Limb (tissue), 2 donors: ENCODE measurements at regions not wholly inside any gene's neighbourhood (a gene's known extent, or its start where the extent isn't known, plus 50 kb on each side); places are given as distances from the start of the nearest gene placed in this dataset.

Source experiments
- DNase-seq, 2 donors: peaks; one replicate each; pipeline ENCODE4 v3.0.0-alpha.2; 2016; ENCODE audit errors: extremely low spot score in 2 of 2

- DNase-seq, result no peak
Measured at GRCh38 chr17:69947027-69947759, 127.8 kb upstream of the KCNJ16 start.

- DNase-seq, result no peak
Measured at GRCh38 chr17:69948406-69948805, 126.6 kb upstream of the KCNJ16 start.

GRCh38 chr17:69949496-69949895, 125.5 kb upstream of the KCNJ16 start:
- DNase-seq, result peak in 1 of 2 donors; percentile 9

- peak in 1 of 2 donors; percentile 69 for DNase-seq
Measured at GRCh38 chr17:69949973-69950695, 124.9 kb upstream of the KCNJ16 start.

GRCh38 chr17:69950701-69951418, 124.2 kb upstream of the KCNJ16 start:
- no peak for DNase-seq

- no peak for DNase-seq
Measured at GRCh38 chr17:69954241-69954925, 120.6 kb upstream of the KCNJ16 start.

GRCh38 chr17:69958063-69958462, 117.0 kb upstream of the KCNJ16 start:
- DNase-seq, result no peak

GRCh38 chr17:69959283-69959682, 115.7 kb upstream of the KCNJ16 start:
- DNase-seq, result no peak

- no peak for DNase-seq
Measured at GRCh38 chr17:69960755-69961154, 114.3 kb upstream of the KCNJ16 start.

- peak; percentile 51 to 82 for DNase-seq
Measured at GRCh38 chr17:69961501-69962145, 113.4 kb upstream of the KCNJ16 start.

GRCh38 chr17:69962436-69962995, 112.5 kb upstream of the KCNJ16 start:
- DNase-seq, result peak in 1 of 2 donors; percentile 24

GRCh38 chr17:69967910-69968411, 107.1 kb upstream of the KCNJ16 start:
- DNase-seq, result no peak

- no peak for DNase-seq
Measured at GRCh38 chr17:69969897-69970296, 105.1 kb upstream of the KCNJ16 start.

GRCh38 chr17:69972251-69972650, 102.8 kb upstream of the KCNJ16 start:
- no peak for DNase-seq

- DNase-seq, result no peak
Measured at GRCh38 chr17:69975808-69976207, 99.2 kb upstream of the KCNJ16 start.

- no peak for DNase-seq
Measured at GRCh38 chr17:69978056-69978646, 96.9 kb upstream of the KCNJ16 start.

- no peak for DNase-seq
Measured at GRCh38 chr17:69981441-69981840, 93.6 kb upstream of the KCNJ16 start.

- DNase-seq, result no peak
Measured at GRCh38 chr17:69995476-69995875, 79.5 kb upstream of the KCNJ16 start.

- no peak for DNase-seq
Measured at GRCh38 chr17:69997332-69997731, 77.7 kb upstream of the KCNJ16 start.

- no peak for DNase-seq
Measured at GRCh38 chr17:69999253-69999652, 75.8 kb upstream of the KCNJ16 start.
